Esophagus mucosa (tissue), 1 donor: ENCODE measurements at regions not wholly inside any gene's neighbourhood (a gene's known extent, or its start where the extent isn't known, plus 50 kb on each side); places are given as distances from the start of the nearest gene placed in this dataset.

ENCODE experiments used
- ATAC-seq: fragments of 200-7000 bp; cut with Tn5 transposase; one replicate; pipeline ENCODE4 v1.9.1; 2020
- donor health status: DM: yes; HTN: yes; CAD: no.

DNA sequence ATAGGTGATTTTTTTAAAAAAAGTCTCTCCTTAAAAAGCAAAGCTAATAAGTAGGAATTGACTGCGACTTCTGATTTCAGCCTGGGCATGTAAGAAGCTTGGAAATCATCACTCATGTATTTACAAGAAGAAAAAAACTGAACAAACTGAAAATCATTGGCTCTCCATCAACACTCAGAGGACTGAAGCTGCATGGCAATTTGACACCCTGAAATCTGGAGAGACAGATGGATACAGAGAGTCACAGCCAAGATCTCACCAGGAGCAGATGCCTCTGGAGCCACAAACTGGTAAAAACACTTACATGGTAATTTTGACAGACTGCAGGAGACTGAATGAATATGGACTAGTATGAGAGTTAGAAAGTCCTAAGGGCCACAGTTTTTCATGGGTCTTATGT, 191.2 kb upstream of the TCF21 start:
- ATAC-seq: no peak

DNA sequence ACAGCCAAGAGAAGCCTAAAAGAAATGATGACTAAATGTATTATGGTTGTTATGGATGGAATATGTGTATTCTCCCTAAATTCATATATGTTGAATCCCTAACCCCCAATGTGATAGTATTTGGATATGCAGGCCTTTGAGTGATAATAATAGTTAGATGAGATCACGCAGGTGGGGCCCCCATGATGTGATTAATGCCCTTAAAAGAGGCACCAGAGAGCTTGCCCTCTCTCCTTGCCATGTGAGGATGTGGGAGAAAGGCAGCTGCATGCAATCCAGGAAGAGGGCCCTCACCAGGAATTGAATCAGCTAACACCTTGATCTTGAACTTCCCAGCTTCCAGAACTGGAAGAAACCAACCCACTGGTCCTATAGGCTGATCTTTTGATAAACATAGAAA, 190.6 kb upstream of the TCF21 start:
- ATAC-seq: no peak

GRCh38 chr6:133699741-133700385, 189.1 kb upstream of the TCF21 start:
- ATAC-seq: no peak

GRCh38 chr6:133701633-133702331, 187.1 kb upstream of the TCF21 start:
- no peak for ATAC-seq

DNA sequence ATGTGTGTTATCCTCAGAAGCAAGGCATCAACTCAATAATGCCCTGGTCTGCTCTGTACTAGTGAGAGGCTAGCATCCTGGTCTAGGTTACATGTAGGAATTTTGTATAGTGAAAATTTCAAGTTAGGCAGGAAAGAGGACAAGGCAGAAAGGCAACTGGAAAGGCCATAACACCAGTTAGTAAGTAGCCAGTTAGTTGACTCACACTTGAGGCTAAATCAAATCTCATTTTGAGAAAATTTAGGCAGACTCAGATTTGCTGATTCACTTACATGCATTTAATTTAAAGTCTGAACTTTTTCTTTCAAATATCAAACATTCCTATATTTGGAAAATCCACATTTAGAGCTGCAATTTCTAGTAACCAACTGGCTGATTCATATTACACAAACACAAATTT, 184.5 kb upstream of the TCF21 start:
- ATAC-seq: no peak

DNA sequence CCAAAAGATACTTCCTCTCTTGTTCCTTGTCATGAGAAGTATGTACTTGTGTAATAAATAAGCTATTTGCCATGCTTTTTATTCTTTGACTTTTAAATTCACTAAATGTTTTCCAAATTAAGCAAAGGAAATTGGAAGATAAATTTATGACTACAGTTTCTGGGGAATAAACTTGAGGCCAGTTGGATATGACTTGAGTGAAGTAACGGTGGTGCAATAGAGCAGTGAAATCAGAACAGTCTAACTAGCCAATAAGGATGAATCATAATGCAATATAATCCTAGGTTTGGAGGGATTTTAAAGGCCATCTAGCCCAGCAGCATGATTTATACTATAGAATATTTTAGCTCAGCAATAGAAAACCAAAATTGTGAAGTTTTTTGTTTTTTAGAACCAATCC, 183.8 kb upstream of the TCF21 start:
- no peak for ATAC-seq

DNA sequence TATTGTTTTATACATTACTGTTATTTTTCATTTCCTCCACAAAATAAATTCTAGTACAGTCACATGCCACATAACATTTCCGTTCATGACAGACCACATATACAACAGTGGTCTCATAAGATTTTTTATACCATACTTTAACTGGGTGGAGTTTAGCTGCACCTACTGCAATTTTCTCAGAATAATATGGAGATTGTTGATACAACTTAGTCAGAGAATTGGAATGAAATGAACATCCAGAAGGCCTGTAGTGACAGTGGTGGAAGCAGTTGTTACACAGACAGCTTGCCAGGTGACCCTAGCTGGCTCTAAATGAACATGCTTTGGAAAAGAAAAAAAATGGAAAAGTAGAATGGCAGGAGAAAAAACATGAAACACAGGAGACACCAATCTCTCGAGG, 183.2 kb upstream of the TCF21 start:
- no peak for ATAC-seq

DNA sequence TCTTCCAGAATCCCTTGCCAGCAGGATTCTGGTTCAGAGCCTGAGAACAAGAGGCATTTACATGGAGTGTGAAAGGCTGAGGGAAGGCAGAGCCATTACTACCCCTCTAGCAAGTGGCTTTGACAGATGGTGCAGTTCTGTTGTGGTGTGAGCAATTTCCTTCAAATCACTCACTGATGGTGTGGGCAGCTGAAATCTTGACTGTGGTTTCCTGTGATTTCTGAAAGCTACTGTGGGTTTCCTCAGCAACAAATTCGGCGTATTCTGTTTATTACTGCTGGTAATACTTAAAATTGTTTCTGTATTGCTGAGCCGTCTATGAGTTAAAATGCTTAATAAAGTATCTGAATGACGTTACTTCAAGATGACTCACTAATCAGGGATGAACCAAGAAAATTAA, 181.5 kb upstream of the TCF21 start:
- ATAC-seq: no peak

DNA sequence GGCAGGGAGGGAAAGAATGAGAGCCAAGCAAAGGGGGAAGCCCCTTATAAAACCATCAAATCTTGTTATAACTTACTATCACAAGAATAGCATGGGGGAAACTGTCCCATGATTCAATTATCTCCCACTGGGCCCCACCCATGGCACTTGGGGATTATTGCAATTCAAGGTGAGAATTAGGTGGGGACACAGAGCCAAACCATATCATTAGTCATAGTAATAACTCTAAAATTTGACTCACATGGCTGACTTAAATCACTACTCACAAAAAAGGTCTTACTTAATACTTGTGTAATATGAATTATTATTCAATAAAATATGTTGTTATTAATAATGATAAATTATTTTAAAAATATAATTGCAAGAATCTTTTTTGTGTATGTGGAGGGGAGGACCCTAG, 178.1 kb upstream of the TCF21 start:
- no peak for ATAC-seq

DNA sequence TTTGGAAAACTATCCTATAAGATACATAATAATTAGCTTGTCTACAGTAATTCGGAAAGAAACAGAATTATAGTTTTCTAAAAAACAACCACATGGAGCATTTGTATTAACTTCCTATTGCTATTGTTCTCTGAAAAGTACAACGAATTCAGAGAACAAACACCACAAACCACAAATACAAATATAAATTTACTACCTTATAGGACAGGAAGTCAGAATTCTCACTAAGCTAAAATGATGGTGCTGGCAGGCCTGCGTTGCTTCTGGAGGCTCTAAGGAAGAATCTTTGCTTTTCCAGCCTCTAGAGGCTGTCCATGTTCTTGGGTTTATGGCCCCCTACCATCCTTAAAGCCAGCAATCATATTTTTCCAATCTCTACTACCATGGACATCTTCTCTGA, 173.6 kb upstream of the TCF21 start:
- no peak for ATAC-seq

DNA sequence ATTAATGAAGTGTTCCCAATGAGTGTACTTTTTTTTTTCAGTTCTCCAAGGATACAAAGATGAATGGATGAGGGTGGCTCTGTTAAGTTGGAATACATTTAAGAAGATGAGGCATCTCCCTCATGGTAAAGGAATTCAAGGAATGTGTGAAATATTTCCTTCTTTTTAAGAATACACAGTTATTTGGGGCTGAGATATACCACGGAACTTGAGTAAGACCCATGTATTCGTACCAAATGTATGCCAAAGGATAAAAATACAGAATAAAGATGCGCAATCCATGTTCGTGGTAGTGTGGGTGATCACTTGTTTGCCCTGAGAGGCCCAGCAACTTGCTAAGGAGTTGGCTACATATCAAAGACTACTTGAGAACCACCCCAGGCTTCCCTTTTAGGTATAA, 164.2 kb upstream of the TCF21 start:
- no peak for ATAC-seq

- no peak for ATAC-seq
Measured at GRCh38 chr6:133726188-133726587, 162.7 kb upstream of the TCF21 start.

GRCh38 chr6:133730881-133731280, 158.0 kb upstream of the TCF21 start:
- no peak for ATAC-seq

DNA sequence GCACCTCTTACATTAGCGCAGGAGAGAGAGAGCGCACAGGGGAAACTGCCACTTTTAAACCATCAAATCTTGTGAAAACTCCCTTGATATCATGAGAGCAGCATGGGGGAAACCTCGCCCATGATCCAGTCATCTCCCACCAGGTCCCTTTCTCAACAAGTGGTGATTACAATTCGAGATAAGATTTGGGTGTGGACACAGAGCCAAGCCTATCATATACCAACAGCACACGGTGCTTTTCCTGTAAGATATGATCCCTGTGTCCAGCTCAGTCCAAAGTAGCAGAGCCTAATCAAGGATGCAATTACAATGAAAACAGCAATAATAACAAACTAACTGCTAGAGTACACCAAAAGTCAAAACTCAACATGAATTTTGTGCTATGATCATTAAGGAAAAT, 148.7 kb upstream of the TCF21 start:
- ATAC-seq: no peak

DNA sequence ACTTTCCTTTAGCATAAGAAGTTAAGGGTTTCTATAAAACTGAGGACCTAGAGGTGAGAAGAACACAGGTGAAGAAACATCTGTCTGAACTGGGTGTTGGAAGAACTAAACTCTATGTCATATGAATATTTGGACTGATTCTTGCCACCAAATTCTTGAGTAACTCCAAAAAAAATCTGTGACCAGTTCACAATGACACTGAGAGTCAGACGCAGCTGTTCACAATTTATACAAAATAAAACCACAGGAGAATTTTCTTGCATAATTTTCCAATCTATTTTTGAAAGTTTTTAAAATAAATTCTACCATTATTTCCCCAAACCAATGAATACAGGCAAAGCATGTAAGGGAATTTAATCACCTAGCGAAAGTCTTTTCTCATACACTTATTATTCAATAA, 148.1 kb upstream of the TCF21 start:
- no peak for ATAC-seq

DNA sequence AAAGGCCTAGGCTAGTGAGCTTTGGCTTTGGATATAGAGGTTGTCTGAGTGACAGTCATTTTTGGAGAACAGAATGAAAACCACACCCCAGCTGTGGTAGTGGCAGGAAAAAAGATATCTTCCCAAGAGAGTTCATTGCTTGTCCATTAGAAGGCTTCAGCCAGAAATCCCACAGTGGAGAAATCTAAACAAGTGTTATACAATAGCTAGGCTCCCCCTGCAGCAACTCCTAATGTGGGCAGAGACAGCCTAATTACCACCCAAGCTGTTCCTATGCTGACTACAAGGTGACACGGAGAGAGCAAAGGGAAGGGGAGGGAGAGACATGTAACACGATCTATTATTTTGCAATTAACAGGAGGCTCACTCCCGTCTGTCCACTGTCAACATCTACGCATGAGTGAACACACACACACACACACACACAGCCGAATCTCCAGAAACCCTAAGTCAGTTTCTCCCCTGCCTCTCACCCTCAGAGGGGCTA, 147.5 kb upstream of the TCF21 start:
- ATAC-seq: no peak

GRCh38 chr6:133743621-133744020, 145.3 kb upstream of the TCF21 start:
- no peak for ATAC-seq

- no peak for ATAC-seq
Measured at GRCh38 chr6:133746417-133746770, 142.5 kb upstream of the TCF21 start.

- no peak for ATAC-seq
Measured at GRCh38 chr6:133748628-133749027, 140.3 kb upstream of the TCF21 start.

GRCh38 chr6:133749427-133749826, 139.5 kb upstream of the TCF21 start:
- no peak for ATAC-seq

- no peak for ATAC-seq
Measured at GRCh38 chr6:133752129-133752528, 136.8 kb upstream of the TCF21 start.

DNA sequence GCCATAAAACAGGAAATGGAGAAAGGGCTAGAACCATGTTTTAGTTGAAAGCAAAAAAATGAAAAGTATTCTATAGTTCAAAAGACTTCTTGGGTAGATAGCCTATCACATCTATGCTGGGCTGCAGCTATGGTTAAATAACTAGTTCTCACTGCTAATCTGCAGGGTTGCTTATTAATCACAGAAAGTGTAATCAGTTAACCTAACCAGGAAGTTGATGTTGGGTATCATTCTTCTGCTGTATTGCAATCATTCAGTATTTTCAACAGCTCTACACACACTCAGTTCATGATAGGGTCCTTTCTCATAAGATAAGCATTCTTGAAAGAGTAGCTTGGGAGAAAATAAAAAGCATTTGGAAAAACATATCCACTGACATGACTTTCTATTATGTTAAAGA, 135.2 kb upstream of the TCF21 start:
- ATAC-seq: no peak

DNA sequence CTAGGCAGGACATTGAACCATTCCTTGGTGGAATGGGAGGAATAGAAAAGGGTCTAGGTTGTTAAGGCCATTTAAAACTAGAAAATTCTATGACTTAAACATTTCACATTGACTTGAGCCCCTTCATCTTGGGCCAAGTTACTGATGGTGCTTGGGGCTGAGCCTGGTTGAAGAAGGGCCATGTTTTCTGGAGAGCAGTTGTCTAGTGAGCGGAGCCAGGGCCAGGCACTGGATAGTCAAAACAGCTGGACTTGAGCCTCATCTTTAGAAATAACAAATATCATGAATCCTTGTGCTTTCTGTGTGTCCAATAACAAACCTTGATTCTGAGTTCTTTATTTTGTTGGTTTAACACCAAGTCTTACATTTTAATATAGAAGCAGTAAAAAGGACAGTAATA, 134.6 kb upstream of the TCF21 start:
- ATAC-seq: no peak

DNA sequence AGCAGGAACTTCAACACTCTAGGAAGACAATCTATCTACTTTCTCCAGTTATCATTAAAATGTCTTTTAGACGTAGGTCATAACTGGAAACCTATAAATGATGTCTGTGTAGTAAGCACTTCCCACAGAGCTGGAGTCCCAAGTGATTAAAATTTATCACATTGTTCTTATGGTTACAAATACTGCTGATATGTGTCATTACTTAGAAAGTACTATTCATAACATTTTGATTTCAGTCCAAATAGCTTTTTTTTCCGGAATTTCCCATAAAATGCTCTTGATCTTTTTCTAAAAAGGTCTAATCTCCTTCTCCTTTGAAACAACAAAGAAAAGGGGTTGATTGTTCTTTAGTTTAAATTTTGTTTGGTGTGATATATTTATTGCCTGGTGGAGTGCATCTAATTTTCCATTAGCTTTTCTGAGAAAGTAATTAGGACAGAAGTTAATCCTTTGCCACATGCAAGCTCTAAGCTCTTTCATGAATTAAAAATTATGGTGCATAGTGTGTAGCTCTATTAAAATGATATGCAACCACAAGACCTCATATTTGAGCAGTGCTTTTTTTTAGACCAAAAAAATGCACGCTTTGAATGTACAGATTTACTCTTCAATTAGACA, 132.7 kb upstream of the TCF21 start:
- ATAC-seq: no peak
